ENCODE measurements at regions not wholly inside any gene's neighbourhood (a gene's known extent, or its start where the extent isn't known, plus 50 kb on each side); places are given as distances from the start of the nearest gene placed in this dataset.

GRCh38 chr18:24695168-24695567 lies 234.7 kb downstream of the HRH4 start:
- 79% methylated on average over 3 of the region's 3 CpGs for WGBS
- H3K27ac ChIP-seq (ENCODE audit: low read depth in 1 of 2, low read length in 2 of 2), result no peak overlapping the region
- no peaks in the 10 kb centered on the region for H3K36me3 ChIP-seq (ENCODE audit: control insufficient read depth in 4 of 4, insufficient read depth in 3 of 4, low read depth in 1 of 4, low read length in 3 of 4)
- peaks cover 0 to 7% (median 4%) of the 10 kb centered on the region in 4 donors for H3K9me3 ChIP-seq (ENCODE audit: control insufficient read depth in 4 of 4, low read length in 3 of 4)
- H3K4me3 ChIP-seq (ENCODE audit: low read depth in 1 of 3, low read length in 3 of 3), result no peak overlapping the region
- H3K27me3 ChIP-seq (ENCODE audit: control insufficient read depth in 4 of 4, insufficient read depth in 4 of 4, low read length in 3 of 4), result no peaks in the 10 kb centered on the region
- TF ChIP-seq EGR1 (IDR thresholded peaks at IDR 0.05; ENCODE audit: low read depth in 2 of 2), result no peak
- TF ChIP-seq GABPA (IDR thresholded peaks at IDR 0.05 in 1 of 2, conservative IDR thresholded peaks at IDR 0.05 in 1 of 2), result no peak
- TF ChIP-seq RAD21 (IDR thresholded peaks at IDR 0.05), result no peak
- TF ChIP-seq, protein P1, sequence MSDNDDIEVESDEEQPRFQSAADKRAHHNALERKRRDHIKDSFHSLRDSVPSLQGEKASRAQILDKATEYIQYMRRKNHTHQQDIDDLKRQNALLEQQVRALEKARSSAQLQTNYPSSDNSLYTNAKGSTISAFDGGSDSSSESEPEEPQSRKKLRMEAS (IDR thresholded peaks at IDR 0.05), result no peak
- no peak for TF ChIP-seq REST (IDR thresholded peaks at IDR 0.05)
- no peak for TF ChIP-seq FOXA1 (IDR thresholded peaks at IDR 0.05)
- TF ChIP-seq CTCF (IDR thresholded peaks at IDR 0.05; ENCODE audit: low read depth, low read length, missing input control), result no peak
- TF ChIP-seq JUND (IDR thresholded peaks at IDR 0.05), result no peak
- no peak for TF ChIP-seq SP1 (IDR thresholded peaks at IDR 0.05)
- no peak for TF ChIP-seq RXRA (IDR thresholded peaks at IDR 0.05)
- no peak for TF ChIP-seq HNF4A (conservative IDR thresholded peaks at IDR 0.05)
- TF ChIP-seq HNF4G (IDR thresholded peaks at IDR 0.05), result no peak
- no peak for TF ChIP-seq FOXA2 (IDR thresholded peaks at IDR 0.05)
- no peak for TF ChIP-seq ZBTB33 (IDR thresholded peaks at IDR 0.05)
- TF ChIP-seq YY1 (IDR thresholded peaks at IDR 0.05), result no peak
- TF ChIP-seq NR2F2 (IDR thresholded peaks at IDR 0.05), result no peak
- TF ChIP-seq TAF1 (conservative IDR thresholded peaks at IDR 0.05), result no peak
- H3K9ac ChIP-seq (ENCODE audit: low read depth in 1 of 2, low read length in 2 of 2), result no peak overlapping the region
- DNase-seq (ENCODE audit: low spot score), result no peak
- no peaks in the 10 kb centered on the region for H3K4me1 ChIP-seq (ENCODE audit: control insufficient read depth in 4 of 4, insufficient read depth in 4 of 4, low read length in 3 of 4)

- Histone ChIP-seq H3K27ac (ENCODE audit: low read depth in 1 of 2, low read length in 2 of 2) (no peak overlapping the region), H3K36me3 (ENCODE audit: control insufficient read depth in 4 of 4, insufficient read depth in 3 of 4, low read depth in 1 of 4, low read length in 3 of 4) (no peaks in the 10 kb centered on the region), H3K9ac (ENCODE audit: low read depth in 1 of 2, low read length in 2 of 2) (no peak overlapping the region), H3K9me3 (ENCODE audit: control insufficient read depth in 4 of 4, low read length in 3 of 4) (peaks cover 3 to 11% (median 7%) of the 10 kb centered on the region in 4 donors), H3K4me3 (ENCODE audit: low read depth in 1 of 3, low read length in 3 of 3) (no peak overlapping the region), H3K27me3 (ENCODE audit: control insufficient read depth in 4 of 4, insufficient read depth in 4 of 4, low read length in 3 of 4) (peaks cover 0 to 2% (median 0%) of the 10 kb centered on the region in 4 donors), H3K4me1 (ENCODE audit: control insufficient read depth in 4 of 4, insufficient read depth in 4 of 4, low read length in 3 of 4) (no peaks in the 10 kb centered on the region)
- 30% methylated on average over 3 of the region's 3 CpGs for WGBS
- no peak for DNase-seq (ENCODE audit: low spot score)
- TF ChIP-seq TAF1 (conservative IDR thresholded peaks at IDR 0.05) (no peak), GABPA (IDR thresholded peaks at IDR 0.05 in 1 of 2, conservative IDR thresholded peaks at IDR 0.05 in 1 of 2) (no peak), RAD21 (IDR thresholded peaks at IDR 0.05) (no peak), SP1 (IDR thresholded peaks at IDR 0.05) (no peak), RXRA (IDR thresholded peaks at IDR 0.05) (no peak), ATF3 (IDR thresholded peaks at IDR 0.05) (no peak), HNF4A (conservative IDR thresholded peaks at IDR 0.05) (no peak), HNF4G (IDR thresholded peaks at IDR 0.05) (no peak), CTCF (IDR thresholded peaks at IDR 0.05; ENCODE audit: low read depth, low read length, missing input control) (no peak)
- TF ChIP-seq, protein P1 (IDR thresholded peaks at IDR 0.05), result no peak
Measured at GRCh38 chr18:24702001-24702515, 241.6 kb downstream of the HRH4 start.

All from liver (tissue), 8 donors.